ENCODE measurements at regions not wholly inside any gene's neighbourhood (a gene's known extent, or its start where the extent isn't known, plus 50 kb on each side); places are given as distances from the start of the nearest gene placed in this dataset.

DNA sequence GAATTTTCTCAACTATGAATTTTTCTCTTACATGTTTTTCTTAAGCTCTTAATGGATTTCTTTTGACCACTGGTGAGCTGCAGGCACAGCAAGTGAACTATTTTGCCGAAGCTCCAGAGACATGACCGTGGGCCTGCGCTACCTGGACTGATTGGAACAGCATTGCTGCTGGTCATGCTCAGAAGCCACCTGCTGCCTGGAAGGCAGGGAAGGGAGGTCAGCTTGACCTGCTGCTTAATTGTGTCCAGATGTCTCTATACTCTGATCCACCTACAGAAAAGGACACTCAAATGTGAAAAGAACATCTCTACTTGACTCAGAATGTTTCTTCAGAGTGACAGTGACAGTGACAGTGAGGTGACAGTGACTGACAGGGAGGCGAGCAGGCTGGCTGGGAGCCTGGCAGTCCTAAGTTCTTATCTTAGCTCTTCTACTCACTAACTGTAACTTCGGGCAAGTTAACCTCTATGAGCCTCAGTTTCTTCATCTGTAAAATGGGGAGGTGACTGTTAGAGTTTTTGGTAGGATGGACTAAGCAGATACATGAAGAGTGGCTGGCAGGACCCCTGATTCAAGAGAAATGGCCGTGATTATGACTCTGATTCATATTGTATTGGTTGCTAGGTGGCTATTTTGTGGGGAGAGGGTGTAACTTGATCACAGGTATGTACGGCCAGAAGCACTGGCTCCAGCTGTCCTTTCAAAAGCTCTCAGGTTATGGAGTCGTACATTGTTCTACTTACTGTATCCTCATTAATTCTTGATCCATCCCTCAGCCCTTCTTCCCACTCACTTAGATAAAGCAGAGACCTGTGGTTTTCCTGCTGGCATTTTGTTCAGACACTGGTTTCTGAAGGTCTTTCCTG is 54.8 kb upstream of the DLG1 start:
- FAIRE-seq (no peak), DNase-seq (ENCODE audit: insufficient read length, low spot score) (no peak)

DNA sequence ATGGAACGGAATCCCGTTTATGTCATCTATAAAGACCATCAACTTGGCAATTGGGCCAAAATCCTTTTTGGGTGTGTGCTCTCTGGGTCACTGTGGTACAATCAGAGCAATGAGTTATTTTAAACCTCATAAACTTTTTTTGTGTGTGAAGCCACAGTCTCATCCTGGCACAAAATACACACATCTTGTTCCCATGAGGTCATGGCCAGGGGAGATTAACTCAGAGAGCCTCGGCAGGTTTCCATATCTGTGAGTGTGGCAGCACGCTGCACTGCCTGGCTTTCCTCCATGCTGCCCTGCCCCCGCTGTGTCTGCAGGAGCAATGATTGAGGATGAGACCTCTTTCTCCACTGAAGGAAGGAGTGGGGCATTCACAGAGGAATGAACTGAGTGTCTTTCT is 54.0 kb upstream of the DLG1 start:
- FAIRE-seq (no peak), DNase-seq (ENCODE audit: insufficient read length, low spot score) (no peak)

DNA sequence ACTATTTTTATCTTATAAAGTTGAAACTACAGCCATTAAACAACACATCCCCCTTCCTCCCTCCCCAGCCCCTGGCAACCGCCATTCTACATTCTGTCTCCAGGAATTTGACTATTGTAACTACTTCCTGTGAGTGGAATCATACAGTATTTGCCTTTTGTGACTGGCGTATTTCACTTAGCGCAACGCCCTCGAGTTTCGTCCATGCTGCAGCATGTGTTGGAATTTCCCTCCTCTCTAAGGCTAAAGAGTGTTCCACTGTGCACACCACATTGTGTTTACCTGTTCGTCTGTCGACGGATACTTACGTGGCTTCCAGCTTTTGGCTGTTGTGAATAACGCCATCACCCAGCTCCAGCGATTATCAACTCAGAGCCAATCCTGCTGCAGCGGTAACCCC is 52.0 kb upstream of the DLG1 start:
- FAIRE-seq (no peak), DNase-seq (ENCODE audit: insufficient read length, low spot score) (no peak)

DNA sequence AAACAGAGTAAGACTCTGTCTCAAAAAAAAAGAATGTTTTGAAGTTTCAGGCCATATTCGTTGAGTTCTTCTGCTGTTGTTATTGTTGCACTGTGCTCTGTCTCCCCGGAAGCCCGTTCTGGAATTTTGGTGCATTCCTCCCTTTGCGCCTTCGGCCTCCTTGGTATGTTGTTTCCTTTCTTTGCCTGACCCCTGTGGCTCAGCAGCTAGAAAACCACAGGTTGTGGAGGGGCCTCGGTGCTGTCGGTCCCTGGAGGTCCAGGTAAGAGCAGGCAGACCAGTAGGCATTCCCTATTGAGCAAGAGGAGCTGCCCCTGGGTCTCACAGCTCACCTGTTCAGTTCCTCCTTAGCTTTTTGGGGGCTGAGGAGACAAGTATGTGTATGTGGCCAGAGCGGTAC is 51.0 kb upstream of the DLG1 start:
- DNase-seq (ENCODE audit: insufficient read length, low spot score) (no peak), FAIRE-seq (no peak)

Data from GM19239 (cell line).